Keratinocyte (primary cell): ENCODE measurements at regions not wholly inside any gene's neighbourhood (a gene's known extent, or its start where the extent isn't known, plus 50 kb on each side); places are given as distances from the start of the nearest gene placed in this dataset.

ENCODE experiments used
- DNase-seq: peaks from one replicate; pipeline ENCODE4 v3.0.0-alpha.2; 2011; ENCODE audit warnings: low read depth, missing footprints, low spot score
- FAIRE-seq: peaks from 2 replicates; lab custom pipeline; 2011; peaks lifted over from hg19 to GRCh38; lab: Jason Lieb, UNC
- H2AFZ ChIP-seq: 2 replicates; pipeline ENCODE4 v1.6.0; 2012; ENCODE audit warnings: low read length, control low read depth, inconsistent platforms; ENCODE audit not compliant: control insufficient read depth
- H3K27ac ChIP-seq: 2 replicates; pipeline ENCODE4 v1.5.1; 2011; ENCODE audit warnings: low read length; ENCODE audit not compliant: control insufficient read depth, insufficient read depth
- H3K27me3 ChIP-seq: 3 replicates; pipeline ENCODE4 v1.6.0; 2011; ENCODE audit warnings: low read length; ENCODE audit not compliant: control insufficient read depth, insufficient read depth; ENCODE audit errors: extremely low read depth
- H3K36me3 ChIP-seq, 2 experiments: 2 replicates in 1 of 2; 3 replicates in 1 of 2; pipeline ENCODE4 v1.5.1; 2011; ENCODE audit warnings: low read length in 2 of 2, mild to moderate bottlenecking in 1 of 2; ENCODE audit not compliant: control insufficient read depth in 2 of 2, insufficient read depth in 2 of 2; ENCODE audit errors: extremely low read depth in 1 of 2
- H3K4me1 ChIP-seq: 3 replicates; pipeline ENCODE4 v1.5.1; 2011; ENCODE audit warnings: low read length; ENCODE audit not compliant: control insufficient read depth, insufficient read depth; ENCODE audit errors: extremely low read depth
- H3K4me2 ChIP-seq: 3 replicates; pipeline ENCODE4 v1.6.0; 2011; ENCODE audit warnings: low read depth, low read length; ENCODE audit not compliant: control insufficient read depth, insufficient read depth; ENCODE audit errors: extremely low read depth
- H3K4me3 ChIP-seq, 3 experiments: fragments of 200-600 bp in 1 of 3; sonication (generic) in 1 of 3; 2 replicates in 2 of 3; 3 replicates in 1 of 3; pipeline ENCODE4 v1.5.1; 2011 to 2016; ENCODE audit warnings: low read length in 3 of 3, mild to moderate bottlenecking in 3 of 3, control low read depth in 2 of 3, inconsistent platforms in 1 of 3, low read depth in 1 of 3, mixed read lengths in 1 of 3, mixed run types in 1 of 3, moderate library complexity in 1 of 3; ENCODE audit not compliant: control insufficient read depth in 2 of 3, insufficient read depth in 2 of 3; ENCODE audit errors: extremely low read depth in 1 of 3
- H3K79me2 ChIP-seq: 2 replicates; pipeline ENCODE4 v1.6.0; 2012; ENCODE audit warnings: low read length; ENCODE audit not compliant: control insufficient read depth, insufficient read depth
- H3K9ac ChIP-seq: 3 replicates; pipeline ENCODE4 v1.6.0; 2011; ENCODE audit warnings: low read length; ENCODE audit not compliant: control insufficient read depth, insufficient read depth; ENCODE audit errors: extremely low read depth
- H3K9me1 ChIP-seq: 3 replicates; pipeline ENCODE4 v1.6.0; 2011; ENCODE audit warnings: low read length; ENCODE audit not compliant: control insufficient read depth, insufficient read depth; ENCODE audit errors: extremely low read depth
- H3K9me3 ChIP-seq: 2 replicates; pipeline ENCODE4 v1.5.1; 2012; ENCODE audit warnings: low read depth, low read length; ENCODE audit not compliant: control insufficient read depth
- H4K20me1 ChIP-seq: 3 replicates; pipeline ENCODE4 v1.6.0; 2011; ENCODE audit warnings: low read length; ENCODE audit not compliant: control insufficient read depth, insufficient read depth; ENCODE audit errors: extremely low read depth
- EZH2 ChIP-seq: IDR thresholded peaks from one replicate; pipeline ENCODE4 v1.6.1; 2012; ENCODE audit warnings: inconsistent platforms, mild to moderate bottlenecking, low read length, moderate library complexity
- dilution Hi-C: fragments of 300-500 bp; cut with MboI; formaldehyde crosslinking; loops from one replicate; pipeline ENCODE4 v1.7.0; 2020; ENCODE audit warnings: low sequenced_read_pairs; ENCODE audit not compliant: extremely low pct_ligation_motif_present
- TF ChIP-seq, protein P1 (sequence below), 3 experiments: IDR thresholded peaks in 1 of 3; conservative IDR thresholded peaks in 1 of 3; optimal IDR thresholded peaks in 1 of 3; 2 replicates in 2 of 3; 3 replicates in 1 of 3; pipeline versions ENCODE3 to v1.5.1; 2011; ENCODE audit warnings: low read length in 3 of 3, mild to moderate bottlenecking in 3 of 3, moderate library complexity in 2 of 3, control low read depth in 1 of 3, inconsistent platforms in 1 of 3; ENCODE audit not compliant: insufficient read depth in 2 of 3; ENCODE audit errors: extremely low read depth in 1 of 3

DNA sequence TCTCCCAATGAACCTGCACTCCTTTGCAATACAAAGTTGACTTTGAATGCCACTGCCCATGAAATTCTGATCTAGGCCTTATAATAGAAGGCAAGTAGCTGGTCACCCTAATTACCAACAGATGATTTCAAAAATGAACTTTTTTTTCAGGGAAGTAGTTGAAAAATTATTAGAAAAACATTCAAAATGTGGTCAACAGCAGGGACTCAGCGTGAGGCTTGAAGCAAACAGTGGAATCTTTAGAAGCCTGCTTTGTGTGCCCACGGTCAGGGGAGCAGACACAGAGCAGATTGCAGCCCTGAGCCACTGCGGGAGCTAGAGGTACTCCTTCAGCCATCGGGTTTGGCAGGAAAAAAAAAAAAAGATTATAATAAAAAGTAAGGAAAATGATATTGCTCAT is 87.1 kb upstream of the HEY2 start:
- FAIRE-seq (no peak), DNase-seq (no peak)
- Histone ChIP-seq H3K79me2 (no peaks in the 10 kb centered on the region), H2AFZ (no peak overlapping the region), H3K4me1 (no peaks in the 10 kb centered on the region), H3K4me2 (no peak overlapping the region), H3K9me3 (no peaks in the 10 kb centered on the region), H3K4me3 (no peak overlapping the region), H3K27me3 (no peaks in the 10 kb centered on the region), H3K36me3 (no peaks in the 10 kb centered on the region), H4K20me1 (no peaks in the 10 kb centered on the region), H3K9ac (no peak overlapping the region), H3K9me1 (no peaks in the 10 kb centered on the region), H3K27ac (no peak overlapping the region)
- no peak for TF ChIP-seq EZH2
- TF ChIP-seq, protein P1, sequence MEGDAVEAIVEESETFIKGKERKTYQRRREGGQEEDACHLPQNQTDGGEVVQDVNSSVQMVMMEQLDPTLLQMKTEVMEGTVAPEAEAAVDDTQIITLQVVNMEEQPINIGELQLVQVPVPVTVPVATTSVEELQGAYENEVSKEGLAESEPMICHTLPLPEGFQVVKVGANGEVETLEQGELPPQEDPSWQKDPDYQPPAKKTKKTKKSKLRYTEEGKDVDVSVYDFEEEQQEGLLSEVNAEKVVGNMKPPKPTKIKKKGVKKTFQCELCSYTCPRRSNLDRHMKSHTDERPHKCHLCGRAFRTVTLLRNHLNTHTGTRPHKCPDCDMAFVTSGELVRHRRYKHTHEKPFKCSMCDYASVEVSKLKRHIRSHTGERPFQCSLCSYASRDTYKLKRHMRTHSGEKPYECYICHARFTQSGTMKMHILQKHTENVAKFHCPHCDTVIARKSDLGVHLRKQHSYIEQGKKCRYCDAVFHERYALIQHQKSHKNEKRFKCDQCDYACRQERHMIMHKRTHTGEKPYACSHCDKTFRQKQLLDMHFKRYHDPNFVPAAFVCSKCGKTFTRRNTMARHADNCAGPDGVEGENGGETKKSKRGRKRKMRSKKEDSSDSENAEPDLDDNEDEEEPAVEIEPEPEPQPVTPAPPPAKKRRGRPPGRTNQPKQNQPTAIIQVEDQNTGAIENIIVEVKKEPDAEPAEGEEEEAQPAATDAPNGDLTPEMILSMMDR (optimal IDR thresholded peaks at IDR 0.05 in 1 of 3, IDR thresholded peaks at IDR 0.05 in 1 of 3, conservative IDR thresholded peaks at IDR 0.05 in 1 of 3; ENCODE audit: extremely low read depth in 1 of 3, insufficient read depth in 2 of 3, low read length in 3 of 3) = no peak
- dilution Hi-C loops = no loop called here

DNA sequence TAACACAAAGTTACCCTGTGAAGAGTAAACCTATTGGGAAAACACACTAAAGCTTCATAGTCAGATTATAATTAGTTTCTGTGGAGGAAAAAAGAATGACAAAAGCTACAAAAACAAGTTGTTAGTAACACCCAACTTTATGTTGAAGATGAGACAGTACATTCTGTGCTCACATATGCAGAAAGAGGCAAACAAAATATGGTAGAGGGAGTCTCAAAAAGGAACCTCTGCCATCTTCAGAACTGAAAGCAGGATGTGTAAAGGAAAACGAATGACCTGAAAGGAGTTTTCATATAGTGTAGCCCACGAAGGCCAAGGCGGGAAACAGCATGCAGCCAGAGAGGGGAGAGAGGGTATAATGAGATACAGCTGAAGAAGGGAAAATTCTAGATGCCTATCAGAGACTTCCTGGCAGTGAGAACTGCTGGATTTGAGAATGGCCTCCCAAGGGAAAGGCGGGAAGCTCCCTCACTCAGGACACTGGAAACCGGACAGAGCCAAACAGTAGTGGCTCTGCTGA is 84.1 kb upstream of the HEY2 start:
- no peak for FAIRE-seq
- no peaks in the 10 kb centered on the region for H3K27me3 ChIP-seq

More for the DNA sequence above, 84.1 kb upstream of the HEY2 start:
- H3K4me2 ChIP-seq = no peak overlapping the region
- no peaks in the 10 kb centered on the region for H3K36me3 ChIP-seq
- H3K9me1 ChIP-seq = no peaks in the 10 kb centered on the region
- H3K27ac ChIP-seq = no peak overlapping the region
- no peak overlapping the region for H3K9ac ChIP-seq
- dilution Hi-C loops = no loop called here
- H3K9me3 ChIP-seq = no peaks in the 10 kb centered on the region
- no peak overlapping the region for H2AFZ ChIP-seq
- H3K4me3 ChIP-seq = no peak overlapping the region
- no peaks in the 10 kb centered on the region for H3K4me1 ChIP-seq
- TF ChIP-seq, protein P1 (optimal IDR thresholded peaks at IDR 0.05 in 1 of 3, IDR thresholded peaks at IDR 0.05 in 1 of 3, conservative IDR thresholded peaks at IDR 0.05 in 1 of 3; ENCODE audit: extremely low read depth in 1 of 3, insufficient read depth in 2 of 3, low read length in 3 of 3) = no peak
- TF ChIP-seq EZH2 = no peak
- no peaks in the 10 kb centered on the region for H4K20me1 ChIP-seq
- H3K79me2 ChIP-seq = no peaks in the 10 kb centered on the region
- no peak for DNase-seq
